C4-2B (cell line): ENCODE measurements at regions not wholly inside any gene's neighbourhood (a gene's known extent, or its start where the extent isn't known, plus 50 kb on each side); places are given as distances from the start of the nearest gene placed in this dataset.

ENCODE experiments used
- ZFX ChIP-seq: fragments of 450-650 bp; IDR thresholded peaks from 2 replicates; pipeline ENCODE4 v1.6.1; 2017
- TF ChIP-seq, protein P1 (sequence below): fragments of 450-650 bp; conservative IDR thresholded peaks from 2 replicates; pipeline ENCODE4 v1.5.1; 2017; ENCODE audit warnings: mild to moderate bottlenecking

GRCh38 chr15:101570241-101570640 is 80.7 kb upstream of the PCSK6 start:
- TF ChIP-seq, protein P1, sequence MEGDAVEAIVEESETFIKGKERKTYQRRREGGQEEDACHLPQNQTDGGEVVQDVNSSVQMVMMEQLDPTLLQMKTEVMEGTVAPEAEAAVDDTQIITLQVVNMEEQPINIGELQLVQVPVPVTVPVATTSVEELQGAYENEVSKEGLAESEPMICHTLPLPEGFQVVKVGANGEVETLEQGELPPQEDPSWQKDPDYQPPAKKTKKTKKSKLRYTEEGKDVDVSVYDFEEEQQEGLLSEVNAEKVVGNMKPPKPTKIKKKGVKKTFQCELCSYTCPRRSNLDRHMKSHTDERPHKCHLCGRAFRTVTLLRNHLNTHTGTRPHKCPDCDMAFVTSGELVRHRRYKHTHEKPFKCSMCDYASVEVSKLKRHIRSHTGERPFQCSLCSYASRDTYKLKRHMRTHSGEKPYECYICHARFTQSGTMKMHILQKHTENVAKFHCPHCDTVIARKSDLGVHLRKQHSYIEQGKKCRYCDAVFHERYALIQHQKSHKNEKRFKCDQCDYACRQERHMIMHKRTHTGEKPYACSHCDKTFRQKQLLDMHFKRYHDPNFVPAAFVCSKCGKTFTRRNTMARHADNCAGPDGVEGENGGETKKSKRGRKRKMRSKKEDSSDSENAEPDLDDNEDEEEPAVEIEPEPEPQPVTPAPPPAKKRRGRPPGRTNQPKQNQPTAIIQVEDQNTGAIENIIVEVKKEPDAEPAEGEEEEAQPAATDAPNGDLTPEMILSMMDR, result no peak
- no peak for TF ChIP-seq ZFX
